Epithelial cell of proximal tubule (primary cell): ENCODE measurements at regions not wholly inside any gene's neighbourhood (a gene's known extent, or its start where the extent isn't known, plus 50 kb on each side); places are given as distances from the start of the nearest gene placed in this dataset.
"Not testable (repeated sequence)": the region's sequence is repeated elsewhere in the genome, so short reads cannot be mapped to it uniquely, and the experiment has no call there.

ENCODE experiments used
- DNase-seq: peaks from one replicate; pipeline ENCODE4 v3.0.0-alpha.2; 2011; ENCODE audit warnings: low read depth
- H3K4me3 ChIP-seq: 2 replicates; pipeline ENCODE4 v1.5.1; 2011; ENCODE audit warnings: low read depth, mild to moderate bottlenecking, low read length
- CTCF ChIP-seq: conservative IDR thresholded peaks from 2 replicates; pipeline ENCODE4 v1.5.1; 2012; ENCODE audit warnings: low read depth, mild to moderate bottlenecking, low read length

DNA sequence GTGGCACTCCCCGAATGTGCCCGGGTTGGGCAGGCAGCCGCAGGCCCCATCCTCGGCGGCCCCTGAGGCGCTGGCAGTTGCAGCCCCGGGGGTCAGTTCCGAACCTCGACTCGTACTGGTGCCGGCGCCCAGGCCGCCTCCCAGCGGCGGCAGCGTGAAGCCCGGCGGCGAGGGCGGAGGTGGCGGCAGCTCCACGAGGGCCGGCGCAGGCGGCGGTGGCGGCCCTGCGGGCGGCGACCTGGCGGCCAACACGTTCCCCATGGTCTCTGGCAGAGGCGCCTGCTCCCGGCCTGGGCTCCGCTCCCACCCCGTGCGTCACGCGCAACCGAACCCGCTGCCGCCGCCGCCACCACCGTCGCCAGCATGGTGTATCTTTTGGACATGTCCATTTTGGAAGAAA, 196.3 kb downstream of the CCDC74A start:
- TF ChIP-seq CTCF, result no peak
- DNase-seq, result no peak
- no peak overlapping the region for H3K4me3 ChIP-seq

DNA sequence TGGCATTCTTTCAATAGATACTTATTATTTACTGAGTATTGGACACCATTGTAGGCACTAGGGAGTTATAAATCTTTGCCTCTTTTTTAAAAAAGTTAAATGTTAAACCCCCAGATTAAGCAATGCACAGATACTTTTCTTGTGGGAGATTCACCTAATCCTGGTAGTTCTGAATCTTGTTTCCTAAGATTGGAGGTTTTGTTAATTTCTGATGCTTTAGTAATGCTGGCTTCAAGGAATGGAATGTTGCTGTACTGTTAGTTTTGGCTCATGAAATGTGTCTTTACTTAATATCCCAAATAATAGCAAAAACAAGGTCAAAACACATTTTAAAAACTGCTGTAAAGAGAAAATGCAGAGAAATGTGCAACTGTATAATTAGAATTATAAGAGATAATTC, 200.8 kb downstream of the CCDC74A start:
- not testable (repeated sequence) for DNase-seq, H3K4me3 ChIP-seq

- H3K4me3 ChIP-seq, DNase-seq: not testable (repeated sequence)
Measured at GRCh38 chr2:131733530-131733929, 205.8 kb downstream of the CCDC74A start.

- H3K4me3 ChIP-seq, DNase-seq: not testable (repeated sequence)
Measured at GRCh38 chr2:131736406-131736805, 208.7 kb downstream of the CCDC74A start.

- not testable (repeated sequence) for DNase-seq, H3K4me3 ChIP-seq
Measured at GRCh38 chr2:131738533-131738932, 210.8 kb downstream of the CCDC74A start.

DNA sequence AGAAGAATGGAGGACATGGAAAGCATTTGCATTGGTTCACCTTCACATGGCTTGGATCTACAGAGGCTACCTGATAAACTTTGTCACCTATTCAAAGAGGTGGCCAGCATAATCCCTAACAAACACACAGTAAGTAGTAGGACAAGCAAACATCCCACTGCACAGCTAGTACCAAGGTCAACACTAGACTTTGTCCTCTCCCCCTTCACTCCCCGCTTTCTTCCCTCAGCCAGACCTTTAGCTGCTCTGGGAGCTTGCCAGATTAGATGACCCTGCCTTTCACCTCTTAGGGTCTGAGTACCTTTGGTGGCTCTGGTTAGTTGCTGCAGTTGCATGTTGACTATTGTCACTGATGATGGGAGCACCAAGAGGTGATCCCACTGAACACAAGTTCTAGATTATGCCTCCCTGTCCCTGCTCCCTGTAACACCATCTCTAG, 211.3 kb downstream of the CCDC74A start:
- DNase-seq, H3K4me3 ChIP-seq: not testable (repeated sequence)

- no peak overlapping the region for H3K4me3 ChIP-seq
- DNase-seq, result no peak
- no peak for TF ChIP-seq CTCF
Measured at GRCh38 chr2:131753640-131754561, 226.2 kb downstream of the CCDC74A start.

DNA sequence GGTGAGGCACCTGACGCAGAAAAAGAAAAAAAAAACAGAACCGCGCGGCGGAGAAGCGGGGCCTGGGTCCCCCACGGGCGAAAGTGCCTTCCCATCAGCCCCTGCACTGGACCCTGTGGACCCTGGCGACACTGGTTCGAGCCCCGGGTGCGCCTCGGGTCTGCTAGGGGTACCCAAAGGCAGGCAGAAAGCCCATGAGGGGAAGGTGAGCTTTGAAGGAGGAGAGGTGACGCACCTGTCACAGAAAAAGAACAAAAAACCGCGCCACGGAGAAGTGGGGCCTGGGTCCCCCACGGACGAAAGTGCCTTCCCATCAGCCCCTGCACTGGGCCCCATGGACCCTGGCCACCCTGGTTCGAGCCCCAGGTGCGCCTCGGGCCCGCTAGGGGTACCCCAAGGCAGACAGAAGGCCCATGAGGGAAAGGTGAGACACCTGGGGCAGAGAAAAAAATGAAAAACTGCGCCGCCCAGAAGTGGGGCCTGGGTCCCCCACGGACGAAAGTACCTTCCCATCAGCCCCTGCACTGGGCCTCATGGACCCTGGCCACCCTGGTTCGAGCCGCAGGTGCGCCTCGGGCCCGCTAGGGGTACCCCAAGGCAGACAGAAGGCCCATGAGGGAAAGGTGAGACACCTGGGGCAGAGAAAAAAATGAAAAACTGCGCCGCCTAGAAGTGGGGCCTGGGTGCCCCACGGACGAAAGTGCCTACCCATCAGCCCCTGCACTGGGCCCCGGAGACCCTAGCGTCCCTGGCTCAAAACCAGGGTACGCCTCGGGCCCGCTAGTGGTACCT, 227.4 kb downstream of the CCDC74A start:
- DNase-seq, result no peak
- no peak overlapping the region for H3K4me3 ChIP-seq
- TF ChIP-seq CTCF, result no peak

DNA sequence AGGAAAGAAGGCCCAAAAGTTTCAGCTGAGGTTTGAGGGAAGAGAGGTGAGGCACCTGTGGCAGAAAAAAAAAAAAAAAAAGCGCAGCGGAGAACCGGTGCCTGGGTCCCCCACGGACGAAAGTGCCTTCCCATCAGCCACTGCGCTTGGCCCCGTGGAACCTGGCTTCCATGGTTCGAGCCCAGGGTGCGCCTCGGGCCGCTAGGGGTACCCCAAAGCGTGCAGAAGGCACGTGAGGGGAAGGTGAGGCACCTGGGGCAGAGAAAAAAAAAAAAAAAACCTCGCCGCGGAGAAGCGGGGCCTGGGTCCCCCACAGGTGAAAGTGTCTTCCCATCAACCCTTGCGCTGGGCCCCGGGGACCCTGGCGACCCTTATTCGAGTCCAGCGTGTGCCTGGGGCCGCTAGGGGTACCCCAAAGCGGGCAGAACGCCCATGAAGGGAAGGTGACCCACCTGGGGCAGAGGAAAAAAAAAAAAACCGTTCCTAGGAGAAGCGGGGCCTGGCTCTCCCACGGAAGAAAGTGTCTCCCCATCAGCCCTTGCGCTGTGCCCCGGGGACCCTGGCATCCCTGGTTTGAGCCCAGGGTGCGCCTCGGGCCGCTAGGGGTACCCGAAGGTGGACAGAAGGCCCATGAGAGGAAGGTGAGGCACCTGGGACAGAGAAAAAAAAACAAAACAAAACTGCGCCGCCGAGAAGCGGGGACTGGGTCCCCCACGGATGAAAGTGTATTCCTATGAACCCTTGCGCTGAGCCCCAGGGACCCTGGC, 228.6 kb downstream of the CCDC74A start:
- H3K4me3 ChIP-seq, result no peak overlapping the region
- TF ChIP-seq CTCF, result no peak
- DNase-seq, result no peak

- DNase-seq, H3K4me3 ChIP-seq: not testable (repeated sequence)
Measured at GRCh38 chr2:131758941-131759340, 231.3 kb downstream of the CCDC74A start.

- not testable (repeated sequence) for H3K4me3 ChIP-seq, DNase-seq
Measured at GRCh38 chr2:131774955-131775555, 247.4 kb downstream of the CCDC74A start.

GRCh38 chr2:131775903-131776506, 248.3 kb downstream of the CCDC74A start:
- DNase-seq, H3K4me3 ChIP-seq: not testable (repeated sequence)
